Neural cell (in vitro differentiated cells): ENCODE measurements at regions not wholly inside any gene's neighbourhood (a gene's known extent, or its start where the extent isn't known, plus 50 kb on each side); places are given as distances from the start of the nearest gene placed in this dataset.

Experiments used
- EP300 ChIP-seq: fragments of 450-650 bp; conservative IDR thresholded peaks from 2 replicates; pipeline ENCODE4 v1.6.1; 2014; ENCODE audit warnings: antibody characterized with exemption, mild to moderate bottlenecking, moderate library complexity; ENCODE audit not compliant: poor library complexity, severe bottlenecking
- POLR2AphosphoS5 ChIP-seq: IDR thresholded peaks from 2 replicates; pipeline ENCODE4 v1.6.1; 2012
- TAF1 ChIP-seq: IDR thresholded peaks from 2 replicates; pipeline ENCODE4 v1.6.1; 2012; ENCODE audit warnings: low read depth
- TF ChIP-seq, protein P1 (sequence below): fragments of 450-650 bp; IDR thresholded peaks from 2 replicates; pipeline ENCODE4 v1.5.1; 2014; ENCODE audit warnings: antibody characterized with exemption, mild to moderate bottlenecking, moderate library complexity; ENCODE audit not compliant: poor library complexity, severe bottlenecking

DNA sequence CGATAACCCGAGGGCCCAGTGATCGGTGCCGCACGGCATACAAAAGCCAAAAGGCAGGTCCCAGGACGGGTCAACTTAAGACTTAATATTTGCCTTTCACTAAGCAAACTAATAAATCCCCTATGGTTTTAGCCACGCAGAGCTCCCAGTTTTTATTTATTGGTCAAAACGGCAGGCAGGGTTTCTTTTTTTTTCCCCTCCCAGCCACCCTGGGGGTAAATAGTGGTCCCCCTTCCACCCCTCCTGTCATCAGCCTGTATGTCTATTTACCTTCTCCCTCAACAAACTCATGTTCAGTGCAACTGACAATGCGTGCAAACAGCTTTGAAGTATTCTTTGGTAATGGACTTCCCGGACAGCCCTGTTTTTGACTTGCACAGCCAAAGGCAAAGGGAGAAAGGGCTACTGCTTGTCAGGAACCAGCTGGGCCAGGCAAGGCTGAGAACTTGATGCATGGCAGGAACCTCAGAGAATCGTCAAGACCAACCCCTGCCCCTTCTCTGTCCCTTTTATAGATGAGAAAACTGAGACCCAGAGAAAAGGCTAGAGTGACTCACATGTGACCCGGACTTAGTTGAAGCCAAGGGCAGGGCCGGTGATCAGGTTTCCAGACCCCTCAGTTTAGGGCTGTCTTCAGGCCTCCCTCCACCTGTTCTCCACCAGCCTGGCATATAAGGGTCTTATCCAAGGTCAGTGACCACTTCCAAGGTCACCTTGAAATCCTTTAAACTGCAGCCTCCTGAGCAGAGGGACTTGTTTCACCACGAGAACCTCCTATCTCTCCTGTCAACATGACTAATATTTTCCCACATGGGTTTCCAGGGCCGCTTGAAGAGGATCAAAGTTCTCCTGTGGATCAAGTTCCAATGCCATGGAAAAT, 279.0 kb downstream of the SOX9 start:
- TF ChIP-seq, protein P1, sequence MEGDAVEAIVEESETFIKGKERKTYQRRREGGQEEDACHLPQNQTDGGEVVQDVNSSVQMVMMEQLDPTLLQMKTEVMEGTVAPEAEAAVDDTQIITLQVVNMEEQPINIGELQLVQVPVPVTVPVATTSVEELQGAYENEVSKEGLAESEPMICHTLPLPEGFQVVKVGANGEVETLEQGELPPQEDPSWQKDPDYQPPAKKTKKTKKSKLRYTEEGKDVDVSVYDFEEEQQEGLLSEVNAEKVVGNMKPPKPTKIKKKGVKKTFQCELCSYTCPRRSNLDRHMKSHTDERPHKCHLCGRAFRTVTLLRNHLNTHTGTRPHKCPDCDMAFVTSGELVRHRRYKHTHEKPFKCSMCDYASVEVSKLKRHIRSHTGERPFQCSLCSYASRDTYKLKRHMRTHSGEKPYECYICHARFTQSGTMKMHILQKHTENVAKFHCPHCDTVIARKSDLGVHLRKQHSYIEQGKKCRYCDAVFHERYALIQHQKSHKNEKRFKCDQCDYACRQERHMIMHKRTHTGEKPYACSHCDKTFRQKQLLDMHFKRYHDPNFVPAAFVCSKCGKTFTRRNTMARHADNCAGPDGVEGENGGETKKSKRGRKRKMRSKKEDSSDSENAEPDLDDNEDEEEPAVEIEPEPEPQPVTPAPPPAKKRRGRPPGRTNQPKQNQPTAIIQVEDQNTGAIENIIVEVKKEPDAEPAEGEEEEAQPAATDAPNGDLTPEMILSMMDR, result no peak
- TF ChIP-seq TAF1 (no peak), EP300 (no peak), POLR2AphosphoS5 (no peak)
